HL-60 (cell line): ENCODE measurements at regions not wholly inside any gene's neighbourhood (a gene's known extent, or its start where the extent isn't known, plus 50 kb on each side); places are given as distances from the start of the nearest gene placed in this dataset.

Experiments used
- DNase-seq, 2 experiments: peaks; one replicate each; pipeline ENCODE4 v3.0.0-alpha.2; 2010 to 2020; ENCODE audit warnings: low read depth in 1 of 2, low spot score in 1 of 2
- H3K27ac ChIP-seq: fragments of 250-450 bp; sonication (Bioruptor Pico); replicated peaks from 2 replicates; pipeline ENCODE4 v1.5.1; 2020; ENCODE audit warnings: mild to moderate bottlenecking, moderate library complexity
- H3K27me3 ChIP-seq: fragments of 250-450 bp; sonication (Bioruptor Pico); 2 replicates; pipeline ENCODE4 v1.5.1; 2021; ENCODE audit warnings: mild to moderate bottlenecking, moderate library complexity; ENCODE audit not compliant: insufficient read depth, poor library complexity, severe bottlenecking
- H3K4me3 ChIP-seq: replicated peaks from 2 replicates; pipeline ENCODE4 v1.5.1; 2011; ENCODE audit warnings: mild to moderate bottlenecking, control low read depth, low read length; ENCODE audit not compliant: insufficient read depth
- GABPA ChIP-seq: IDR thresholded peaks from 2 replicates; pipeline ENCODE4 v1.6.1; 2012; ENCODE audit warnings: low read depth
- POLR2AphosphoS5 ChIP-seq: IDR thresholded peaks from 2 replicates; pipeline ENCODE4 v1.6.1; 2012; ENCODE audit warnings: low read depth
- SPI1 ChIP-seq: IDR thresholded peaks from 2 replicates; pipeline ENCODE4 v1.6.1; 2012; ENCODE audit warnings: low read depth, mild to moderate bottlenecking, borderline replicate concordance
- TF ChIP-seq, protein P1 (sequence below): IDR thresholded peaks from 2 replicates; pipeline ENCODE4 v1.6.1; 2012; ENCODE audit warnings: low read depth; ENCODE audit not compliant: insufficient replicate concordance
- TF ChIP-seq, protein P2 (sequence below): IDR thresholded peaks from one replicate; pipeline ENCODE4 v1.5.1; 2011; ENCODE audit warnings: low read length, control low read depth, inconsistent platforms; ENCODE audit not compliant: insufficient read depth

DNA sequence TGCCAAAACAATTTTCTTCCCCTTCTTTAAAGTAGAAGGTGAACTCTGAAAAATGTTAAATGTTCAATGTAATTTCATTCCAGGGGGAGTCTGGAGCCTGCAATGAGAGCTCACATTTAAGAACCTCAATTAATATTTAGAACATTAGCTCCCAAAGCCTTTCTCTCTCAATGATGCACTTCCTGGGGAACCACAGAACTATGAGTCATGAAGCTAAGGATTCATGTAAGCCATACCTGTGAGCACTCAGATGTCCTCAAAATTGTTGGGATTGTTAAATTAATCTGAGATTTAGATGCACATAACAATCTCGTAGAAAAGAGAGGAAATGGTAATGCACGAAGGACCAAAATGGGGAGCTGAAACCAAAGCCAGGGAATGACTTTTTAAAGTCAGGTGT lies 244.2 kb upstream of the LRIG1 start:
- Histone ChIP-seq H3K27me3 (no peaks in the 10 kb centered on the region), H3K27ac (no peak overlapping the region), H3K4me3 (no peak overlapping the region)
- no peak for TF ChIP-seq SPI1
- TF ChIP-seq GABPA: no peak
- TF ChIP-seq, protein P1, sequence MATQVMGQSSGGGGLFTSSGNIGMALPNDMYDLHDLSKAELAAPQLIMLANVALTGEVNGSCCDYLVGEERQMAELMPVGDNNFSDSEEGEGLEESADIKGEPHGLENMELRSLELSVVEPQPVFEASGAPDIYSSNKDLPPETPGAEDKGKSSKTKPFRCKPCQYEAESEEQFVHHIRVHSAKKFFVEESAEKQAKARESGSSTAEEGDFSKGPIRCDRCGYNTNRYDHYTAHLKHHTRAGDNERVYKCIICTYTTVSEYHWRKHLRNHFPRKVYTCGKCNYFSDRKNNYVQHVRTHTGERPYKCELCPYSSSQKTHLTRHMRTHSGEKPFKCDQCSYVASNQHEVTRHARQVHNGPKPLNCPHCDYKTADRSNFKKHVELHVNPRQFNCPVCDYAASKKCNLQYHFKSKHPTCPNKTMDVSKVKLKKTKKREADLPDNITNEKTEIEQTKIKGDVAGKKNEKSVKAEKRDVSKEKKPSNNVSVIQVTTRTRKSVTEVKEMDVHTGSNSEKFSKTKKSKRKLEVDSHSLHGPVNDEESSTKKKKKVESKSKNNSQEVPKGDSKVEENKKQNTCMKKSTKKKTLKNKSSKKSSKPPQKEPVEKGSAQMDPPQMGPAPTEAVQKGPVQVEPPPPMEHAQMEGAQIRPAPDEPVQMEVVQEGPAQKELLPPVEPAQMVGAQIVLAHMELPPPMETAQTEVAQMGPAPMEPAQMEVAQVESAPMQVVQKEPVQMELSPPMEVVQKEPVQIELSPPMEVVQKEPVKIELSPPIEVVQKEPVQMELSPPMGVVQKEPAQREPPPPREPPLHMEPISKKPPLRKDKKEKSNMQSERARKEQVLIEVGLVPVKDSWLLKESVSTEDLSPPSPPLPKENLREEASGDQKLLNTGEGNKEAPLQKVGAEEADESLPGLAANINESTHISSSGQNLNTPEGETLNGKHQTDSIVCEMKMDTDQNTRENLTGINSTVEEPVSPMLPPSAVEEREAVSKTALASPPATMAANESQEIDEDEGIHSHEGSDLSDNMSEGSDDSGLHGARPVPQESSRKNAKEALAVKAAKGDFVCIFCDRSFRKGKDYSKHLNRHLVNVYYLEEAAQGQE: no peak
- no peak for TF ChIP-seq POLR2AphosphoS5
- TF ChIP-seq, protein P2, sequence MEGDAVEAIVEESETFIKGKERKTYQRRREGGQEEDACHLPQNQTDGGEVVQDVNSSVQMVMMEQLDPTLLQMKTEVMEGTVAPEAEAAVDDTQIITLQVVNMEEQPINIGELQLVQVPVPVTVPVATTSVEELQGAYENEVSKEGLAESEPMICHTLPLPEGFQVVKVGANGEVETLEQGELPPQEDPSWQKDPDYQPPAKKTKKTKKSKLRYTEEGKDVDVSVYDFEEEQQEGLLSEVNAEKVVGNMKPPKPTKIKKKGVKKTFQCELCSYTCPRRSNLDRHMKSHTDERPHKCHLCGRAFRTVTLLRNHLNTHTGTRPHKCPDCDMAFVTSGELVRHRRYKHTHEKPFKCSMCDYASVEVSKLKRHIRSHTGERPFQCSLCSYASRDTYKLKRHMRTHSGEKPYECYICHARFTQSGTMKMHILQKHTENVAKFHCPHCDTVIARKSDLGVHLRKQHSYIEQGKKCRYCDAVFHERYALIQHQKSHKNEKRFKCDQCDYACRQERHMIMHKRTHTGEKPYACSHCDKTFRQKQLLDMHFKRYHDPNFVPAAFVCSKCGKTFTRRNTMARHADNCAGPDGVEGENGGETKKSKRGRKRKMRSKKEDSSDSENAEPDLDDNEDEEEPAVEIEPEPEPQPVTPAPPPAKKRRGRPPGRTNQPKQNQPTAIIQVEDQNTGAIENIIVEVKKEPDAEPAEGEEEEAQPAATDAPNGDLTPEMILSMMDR: no peak
- DNase-seq: no peak

DNA sequence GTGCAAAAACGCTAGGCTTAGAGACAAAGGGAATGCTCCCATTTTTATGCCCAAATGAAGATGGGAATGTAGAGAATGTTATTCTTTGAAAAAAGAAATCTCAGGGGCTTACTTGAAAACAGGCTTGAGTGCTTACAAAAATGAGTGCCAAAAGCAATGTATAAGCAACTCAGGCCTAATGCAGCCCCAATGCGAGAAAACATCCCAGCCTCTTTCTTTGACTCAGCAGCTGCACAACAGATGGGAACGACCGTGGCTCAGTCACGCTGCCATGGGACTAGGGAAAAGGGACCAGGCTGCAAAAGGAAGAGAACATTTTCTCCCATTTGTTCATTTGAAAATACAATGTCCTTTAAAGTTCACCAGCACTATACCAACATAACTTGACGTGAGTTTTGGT lies 246.4 kb upstream of the LRIG1 start:
- no peak for DNase-seq
- TF ChIP-seq, protein P1: no peak
- TF ChIP-seq, protein P2: no peak
- TF ChIP-seq GABPA: no peak
- TF ChIP-seq SPI1: no peak

DNA sequence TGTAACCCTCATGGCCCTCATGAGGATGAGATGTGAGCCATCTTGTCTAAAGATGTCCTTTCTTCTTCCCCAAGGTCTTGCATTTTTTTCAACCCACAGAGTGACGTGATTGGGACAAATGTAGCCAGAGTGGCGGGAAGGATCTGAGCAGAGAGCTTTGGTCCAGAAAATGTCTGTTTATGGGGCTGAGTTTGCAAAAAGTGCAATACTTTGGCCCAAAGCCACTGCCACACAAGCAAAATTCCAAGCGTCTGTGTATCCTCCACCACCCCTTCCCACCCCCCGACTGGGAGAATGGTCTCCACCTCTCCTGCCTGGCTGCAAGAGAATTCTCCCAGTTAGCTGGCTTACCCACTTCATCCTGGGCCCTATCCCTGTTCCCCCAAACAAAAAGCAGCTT lies 246.9 kb upstream of the LRIG1 start:
- Histone ChIP-seq H3K4me3 (no peak overlapping the region), H3K27me3 (no peaks in the 10 kb centered on the region), H3K27ac (no peak overlapping the region)
- no peak for DNase-seq
- TF ChIP-seq, protein P2: no peak
- TF ChIP-seq GABPA: no peak
- no peak for TF ChIP-seq POLR2AphosphoS5
- TF ChIP-seq SPI1: no peak
- TF ChIP-seq, protein P1: no peak

More for the DNA sequence above, 246.4 kb upstream of the LRIG1 start:
- no peak overlapping the region for H3K4me3 ChIP-seq
- no peak overlapping the region for H3K27ac ChIP-seq
- no peaks in the 10 kb centered on the region for H3K27me3 ChIP-seq
